Aorta (tissue), 5 donors: ENCODE measurements at regions not wholly inside any gene's neighbourhood (a gene's known extent, or its start where the extent isn't known, plus 50 kb on each side); places are given as distances from the start of the nearest gene placed in this dataset.

ENCODE experiments used
- ATAC-seq: fragments of 200-7000 bp; cut with Tn5 transposase; one replicate; pipeline ENCODE4 v1.9.1; 2022; ENCODE audit warnings: moderate library complexity; ENCODE audit not compliant: low FRiP score
- DNase-seq, 2 donors: peaks; one replicate each; pipeline ENCODE4 v3.0.0-alpha.2; 2020
- H3K27ac ChIP-seq, 2 donors: one replicate each; pipeline ENCODE4 v1.5.1; 2013; ENCODE audit warnings: low read length in 2 of 2, mild to moderate bottlenecking in 2 of 2, moderate library complexity in 2 of 2, control low read depth in 1 of 2, inconsistent platforms in 1 of 2, low read depth in 1 of 2
- H3K27me3 ChIP-seq, 2 donors: one replicate each; pipeline ENCODE4 v1.6.1; 2013; ENCODE audit warnings: control low read depth in 1 of 2, low read length in 1 of 2, mild to moderate bottlenecking in 1 of 2, moderate library complexity in 1 of 2; ENCODE audit not compliant: insufficient read depth in 2 of 2, control insufficient read depth in 1 of 2
- H3K36me3 ChIP-seq, 2 donors: one replicate each; pipeline ENCODE4 v1.6.1; 2013; ENCODE audit warnings: control low read depth in 1 of 2, low read length in 1 of 2, mild to moderate bottlenecking in 1 of 2; ENCODE audit not compliant: insufficient read depth in 2 of 2, control insufficient read depth in 1 of 2
- H3K4me1 ChIP-seq, 2 donors: one replicate each; pipeline ENCODE4 v1.6.1; 2013; ENCODE audit warnings: low read length in 2 of 2, control low read depth in 1 of 2, mild to moderate bottlenecking in 1 of 2, moderate library complexity in 1 of 2; ENCODE audit not compliant: insufficient read depth in 2 of 2, control insufficient read depth in 1 of 2
- H3K4me3 ChIP-seq, 2 donors: one replicate each; pipeline ENCODE4 v1.5.1; 2013; ENCODE audit warnings: low read length in 2 of 2, control low read depth in 1 of 2, mild to moderate bottlenecking in 1 of 2
- H3K9me3 ChIP-seq: one replicate; pipeline ENCODE4 v1.6.1; 2013; ENCODE audit warnings: mild to moderate bottlenecking, low read length; ENCODE audit not compliant: control insufficient read depth
- WGBS, 2 donors: extraction: QIAGEN DNeasy Blood & Tissue Kit; methylation state at CpG; one replicate each; pipeline ENCODE4 v1.1.7; 2013; 5-methylcytosine and 5-hydroxymethylcytosine counted together
- intact Hi-C, 2 donors: fragments of 100-400 bp; cut with DNase I; formaldehyde crosslinking; loops; one replicate each; pipeline versions ENCODE4 v1.14.2 to v1.15.0; 2022
- donor health status: healthy with polysubstance abuse.
- donor health status: Bipolar disorder and iron deficiency.
- donor health status: DM: no; HTN: no; CAD: no.
- donor health status: DM: no; HTN: no; CAD: no.
- donor health status: DM: yes; HTN: yes; CAD: no.

DNA sequence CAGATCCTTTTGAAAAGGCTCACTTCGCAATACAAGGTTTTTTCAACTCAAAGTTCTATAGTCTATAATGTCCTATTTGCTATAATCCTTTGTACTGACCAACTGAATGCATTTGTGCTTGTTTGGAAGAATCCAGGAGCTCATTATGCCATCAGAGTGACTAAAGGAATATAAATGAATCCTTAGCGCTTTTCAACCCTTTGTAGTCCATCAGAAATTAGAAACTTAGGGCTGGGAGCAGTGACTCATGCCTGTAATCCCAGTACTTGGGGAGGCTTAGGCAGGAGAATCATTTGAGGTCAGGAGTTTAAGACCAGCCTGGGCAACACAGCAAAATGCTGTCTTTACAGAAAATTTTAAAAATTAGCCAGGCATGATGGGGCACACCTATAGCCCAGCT lies 330.2 kb upstream of the CHAC2 start:
- Histone ChIP-seq H3K27me3 (no peaks in the 10 kb centered on the region), H3K27ac (no peak overlapping the region), H3K9me3 (no peaks in the 10 kb centered on the region), H3K36me3 (no peaks in the 10 kb centered on the region), H3K4me3 (no peak overlapping the region), H3K4me1 (no peaks in the 10 kb centered on the region)
- DNase-seq (no peak), ATAC-seq (no peak)
- intact Hi-C loops, result no loop called here
- WGBS, 2 donors, result 98% methylated on average over 2 of the region's 2 CpGs

DNA sequence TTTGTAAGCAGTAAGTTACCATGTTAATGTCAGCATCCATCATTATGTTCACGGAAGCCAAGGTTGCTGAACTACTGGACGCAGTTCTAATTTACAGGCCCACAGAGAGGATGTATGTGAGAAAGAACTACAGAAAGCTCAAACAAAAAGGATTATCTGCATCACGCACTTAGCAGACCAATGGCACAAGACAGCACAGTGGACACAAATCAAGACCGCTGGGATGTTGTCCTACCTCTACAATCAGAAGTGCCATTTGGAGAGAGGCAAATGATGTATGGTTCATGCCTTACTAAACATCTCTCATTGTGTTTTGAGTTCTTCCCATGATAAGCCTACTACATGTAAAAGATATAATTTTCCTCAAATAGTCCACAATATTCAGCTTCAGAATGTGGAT lies 330.7 kb upstream of the CHAC2 start:
- no peak overlapping the region for H3K27ac ChIP-seq
- H3K4me3 ChIP-seq, result no peak overlapping the region
- ATAC-seq (no peak), DNase-seq (no peak)
- no peaks in the 10 kb centered on the region for H3K27me3 ChIP-seq
- no peaks in the 10 kb centered on the region for H3K9me3 ChIP-seq
- no peaks in the 10 kb centered on the region for H3K4me1 ChIP-seq
- WGBS, 2 donors, result 96 to 97% methylated on average over 4 of the region's 4 CpGs
- no peaks in the 10 kb centered on the region for H3K36me3 ChIP-seq
- intact Hi-C loops, result no loop called here

DNA sequence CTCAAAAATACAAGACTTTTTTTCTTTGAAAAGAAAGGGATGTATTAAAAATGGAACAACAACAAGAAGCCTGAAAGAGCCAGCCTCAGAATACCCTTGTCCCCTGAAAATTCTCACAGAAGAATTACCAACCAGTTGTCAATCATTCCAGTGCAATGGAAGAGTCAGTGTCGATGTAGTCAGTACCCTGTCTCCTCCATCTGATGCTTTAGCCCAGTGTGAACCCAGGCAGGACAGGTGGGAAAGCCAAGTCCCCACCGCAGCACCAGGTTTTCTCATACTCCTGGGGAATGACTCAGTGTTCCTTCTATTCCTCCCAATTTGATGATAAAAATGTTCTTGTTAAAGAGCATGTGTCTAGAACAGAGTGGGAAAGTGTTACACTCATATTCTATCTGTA lies 332.0 kb upstream of the CHAC2 start:
- Histone ChIP-seq H3K36me3 (no peaks in the 10 kb centered on the region), H3K27me3 (no peaks in the 10 kb centered on the region), H3K4me1 (no peaks in the 10 kb centered on the region), H3K27ac (no peak overlapping the region), H3K4me3 (no peak overlapping the region), H3K9me3 (no peaks in the 10 kb centered on the region)
- 81 to 88% methylated on average over 2 of the region's 2 CpGs for WGBS, 2 donors
- no peak for DNase-seq
- intact Hi-C loops, result no loop called here
- no peak for ATAC-seq

DNA sequence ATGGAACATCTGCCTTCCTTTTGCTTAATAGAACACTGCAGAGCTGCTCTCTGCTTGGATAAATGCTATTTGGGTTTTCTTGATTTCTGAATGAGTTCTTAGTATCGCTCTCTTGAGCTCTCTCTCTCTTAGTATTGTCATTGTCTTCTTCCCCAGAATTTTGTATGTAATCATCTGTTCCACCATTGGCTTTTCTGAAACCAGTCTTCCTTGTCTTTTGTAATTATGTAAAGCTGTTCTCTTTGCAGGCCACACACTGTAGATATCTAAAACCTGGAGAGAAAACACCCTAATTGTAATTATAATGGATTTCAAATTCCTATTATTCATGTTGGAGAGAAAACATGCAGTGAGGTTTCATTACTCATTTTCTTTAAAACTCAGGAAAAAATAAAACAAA lies 333.1 kb upstream of the CHAC2 start:
- ATAC-seq, result no peak
- Histone ChIP-seq H3K36me3 (no peaks in the 10 kb centered on the region), H3K4me1 (no peaks in the 10 kb centered on the region), H3K27me3 (no peaks in the 10 kb centered on the region), H3K27ac (no peak overlapping the region), H3K9me3 (no peaks in the 10 kb centered on the region), H3K4me3 (no peak overlapping the region)
- intact Hi-C loops, result no loop called here
- no peak for DNase-seq
- WGBS, 2 donors, result 96 to 97% methylated on average over 1 of the region's 1 CpG

DNA sequence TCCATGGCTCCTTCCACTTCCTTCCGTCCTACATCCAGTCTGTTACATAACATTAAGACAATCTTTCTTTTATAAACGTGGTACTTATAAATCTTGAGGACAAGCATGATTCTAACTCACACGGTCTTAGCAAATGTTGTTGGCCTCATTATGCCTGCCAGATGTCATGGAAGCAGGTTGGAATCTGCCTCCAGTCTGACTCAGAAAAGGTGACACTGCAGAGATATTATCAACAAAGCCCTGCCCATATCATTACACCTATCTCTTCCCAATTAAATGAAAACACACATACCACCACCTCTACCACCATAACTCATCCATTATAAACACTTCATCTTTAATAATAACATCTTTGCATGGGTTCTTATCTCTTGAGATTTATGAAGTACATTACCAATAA lies 334.7 kb upstream of the CHAC2 start:
- ATAC-seq (no peak), DNase-seq (no peak)
- no peak overlapping the region for H3K4me3 ChIP-seq
- H3K27me3 ChIP-seq, result no peaks in the 10 kb centered on the region
- no peak overlapping the region for H3K27ac ChIP-seq
- 79 to 85% methylated on average over 3 of the region's 3 CpGs for WGBS, 2 donors
- intact Hi-C loops, result no loop called here
- H3K4me1 ChIP-seq, result no peaks in the 10 kb centered on the region
- no peaks in the 10 kb centered on the region for H3K36me3 ChIP-seq
- H3K9me3 ChIP-seq, result no peaks in the 10 kb centered on the region

DNA sequence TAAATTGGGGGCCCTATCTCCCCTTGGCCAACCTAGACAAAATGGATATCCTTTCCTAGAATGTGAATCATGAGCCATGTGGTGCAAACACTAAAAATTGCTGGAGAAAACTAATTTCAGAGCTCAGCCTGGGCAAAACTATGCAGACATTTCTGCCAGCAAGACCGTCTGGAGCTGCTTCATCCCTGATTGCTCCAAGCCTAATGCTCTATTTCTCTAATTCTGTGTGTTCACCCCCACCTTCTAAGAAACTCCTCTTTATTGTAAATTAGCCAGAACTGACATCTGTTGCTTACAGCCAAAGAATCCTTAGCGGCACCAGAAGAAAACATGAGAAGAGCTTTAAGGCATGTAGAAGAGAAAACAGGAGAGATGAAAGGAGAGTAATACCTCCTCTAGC lies 337.7 kb upstream of the CHAC2 start:
- intact Hi-C loops, result loop anchor here in 1 of 2 donors (10.0 kb wide), 1 partner anchor 315 kb away; no protein-coding TSS in a partner anchor
- H3K9me3 ChIP-seq, result no peaks in the 10 kb centered on the region
- 31 to 38% methylated on average over 2 of the region's 2 CpGs for WGBS, 2 donors
- DNase-seq (no peak), ATAC-seq (no peak)
- H3K4me1 ChIP-seq, result no peaks in the 10 kb centered on the region
- H3K27ac ChIP-seq, result no peak overlapping the region
- H3K4me3 ChIP-seq, result no peak overlapping the region
- H3K36me3 ChIP-seq, result no peaks in the 10 kb centered on the region
- no peaks in the 10 kb centered on the region for H3K27me3 ChIP-seq

DNA sequence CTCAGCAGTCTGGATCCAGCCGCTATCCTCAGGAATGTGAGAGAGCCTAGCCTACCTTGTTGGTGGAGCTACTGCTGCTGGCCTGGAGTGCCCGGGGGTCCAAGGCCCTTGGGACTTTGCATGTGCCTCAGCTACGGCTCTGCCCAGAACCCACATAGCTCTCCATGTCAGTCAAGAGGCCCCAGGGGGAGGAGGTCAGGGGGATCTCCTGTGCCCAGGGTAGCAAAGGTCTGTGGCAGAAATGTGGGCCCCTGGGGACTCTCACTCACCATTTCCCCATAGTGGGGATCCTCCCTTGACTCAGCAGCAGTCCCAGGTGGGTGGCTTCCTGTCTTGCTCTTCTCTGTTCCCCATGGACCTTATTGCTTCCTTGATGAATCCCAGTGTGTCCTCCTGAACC lies 342.7 kb upstream of the CHAC2 start:
- no peak for DNase-seq
- intact Hi-C loops, result loop anchor here in 1 of 2 donors (5.0 to 10.0 kb wide), 2 partner anchors 92 to 320 kb away; no protein-coding TSS in a partner anchor
- Histone ChIP-seq H3K4me3 (no peak overlapping the region), H3K36me3 (no peaks in the 10 kb centered on the region), H3K9me3 (no peaks in the 10 kb centered on the region), H3K27me3 (no peaks in the 10 kb centered on the region), H3K4me1 (no peaks in the 10 kb centered on the region), H3K27ac (no peak overlapping the region)
- WGBS, 2 donors, result 59 to 81% methylated on average over 3 of the region's 3 CpGs
- no peak for ATAC-seq

DNA sequence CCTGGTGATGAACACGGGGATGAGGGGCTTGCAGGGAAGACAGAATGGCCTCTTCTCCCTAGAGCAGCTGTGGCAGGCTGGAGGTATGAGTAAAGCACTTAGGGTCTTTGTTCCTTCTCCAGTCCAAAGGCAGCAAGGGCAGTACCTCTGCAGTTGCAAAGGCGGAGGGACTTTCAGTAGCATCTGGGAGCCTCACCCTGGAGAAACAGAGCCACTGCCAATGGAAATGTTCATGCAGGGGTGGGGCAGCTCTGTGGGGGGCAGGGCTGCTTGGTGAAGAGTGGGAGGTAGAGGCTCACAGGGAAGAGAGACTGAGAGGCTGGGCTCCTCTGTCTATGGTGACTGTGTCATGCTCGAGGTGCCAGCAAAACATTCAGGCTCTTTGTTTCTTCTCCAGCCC lies 344.1 kb upstream of the CHAC2 start:
- no peaks in the 10 kb centered on the region for H3K36me3 ChIP-seq
- ATAC-seq (no peak), DNase-seq (no peak)
- no peak overlapping the region for H3K27ac ChIP-seq
- no peak overlapping the region for H3K4me3 ChIP-seq
- no peaks in the 10 kb centered on the region for H3K27me3 ChIP-seq
- intact Hi-C loops, result loop anchor here in 1 of 2 donors (5.0 to 10.0 kb wide), 2 partner anchors 94 to 321 kb away; no protein-coding TSS in a partner anchor
- H3K9me3 ChIP-seq, result no peaks in the 10 kb centered on the region
- WGBS, 2 donors, result 87 to 94% methylated on average over 3 of the region's 3 CpGs
- H3K4me1 ChIP-seq, result no peaks in the 10 kb centered on the region

DNA sequence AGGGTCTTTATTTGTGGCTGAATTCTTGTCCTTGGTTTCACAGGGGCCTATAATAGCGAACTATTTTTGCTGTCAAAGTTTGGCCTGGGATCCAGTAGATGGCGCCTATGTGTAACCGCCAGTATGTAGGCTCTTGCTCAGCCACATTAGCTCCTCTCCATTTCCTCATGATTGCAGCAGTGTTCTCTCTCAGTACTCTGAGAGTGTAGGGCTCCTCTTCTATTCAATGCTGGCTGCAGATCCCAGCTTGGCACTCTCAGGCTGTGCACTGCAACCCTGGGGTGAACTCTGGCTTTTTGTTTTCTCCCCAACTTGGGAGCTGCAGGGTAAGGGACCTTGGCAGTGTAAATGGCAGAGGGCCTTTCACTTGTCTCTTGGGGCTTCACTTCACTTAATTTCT lies 344.6 kb upstream of the CHAC2 start:
- no peak overlapping the region for H3K4me3 ChIP-seq
- intact Hi-C loops, result loop anchor here in 1 of 2 donors (5.0 to 10.0 kb wide), 2 partner anchors 94 to 322 kb away; no protein-coding TSS in a partner anchor
- DNase-seq (no peak), ATAC-seq (no peak)
- no peaks in the 10 kb centered on the region for H3K4me1 ChIP-seq
- H3K27ac ChIP-seq, result no peak overlapping the region
- H3K9me3 ChIP-seq, result no peaks in the 10 kb centered on the region
- H3K27me3 ChIP-seq, result no peaks in the 10 kb centered on the region
- 68 to 70% methylated on average over 3 of the region's 3 CpGs for WGBS, 2 donors
- H3K36me3 ChIP-seq, result no peaks in the 10 kb centered on the region
